ENCODE measurements at regions not wholly inside any gene's neighbourhood (a gene's known extent, or its start where the extent isn't known, plus 50 kb on each side); places are given as distances from the start of the nearest gene placed in this dataset.
A peak's percentile ranks its signal among the peaks of the same experiment; 100 is the strongest.

- TF ChIP-seq CTCF (IDR thresholded peaks at IDR 0.05) (no peak), ZFX (IDR thresholded peaks at IDR 0.05; ENCODE audit: borderline replicate concordance) (no peak)
- H3K27ac ChIP-seq, result 0 out of 2 replicates have a peak overlapping the region, but pooled peaks have one; percentile 30
Measured at GRCh38 chr11:126113963-126114362, 51.3 kb upstream of the CDON start.

DNA sequence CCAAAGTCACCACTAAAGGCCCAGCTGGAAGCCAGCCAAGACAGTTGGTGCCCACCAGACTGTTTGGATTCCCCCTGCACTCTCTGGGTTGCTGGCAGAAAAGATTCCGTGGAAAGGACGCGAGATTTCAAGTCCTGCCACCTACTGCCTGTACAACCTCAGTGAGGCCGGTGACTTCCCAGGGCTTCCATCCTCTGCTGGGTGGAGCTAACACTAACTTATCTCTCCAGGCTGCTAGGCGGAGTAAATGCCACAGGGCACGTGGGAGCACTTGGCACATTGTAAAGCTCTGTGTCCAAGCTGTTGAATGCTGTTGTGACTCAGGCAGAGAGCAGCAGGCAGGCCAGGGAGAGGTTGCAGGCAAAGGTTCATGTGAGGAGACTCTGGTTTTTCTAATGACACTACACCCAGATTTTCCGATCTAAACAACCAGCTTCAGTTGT is 50.9 kb upstream of the CDON start:
- 0 out of 2 replicates have a peak overlapping the region, but pooled peaks have one; percentile 30 for H3K27ac ChIP-seq
- peak; percentile 24; the same call in 1 of the 2 replicates for TF ChIP-seq CTCF (IDR thresholded peaks at IDR 0.05)
- TF ChIP-seq ZFX (IDR thresholded peaks at IDR 0.05; ENCODE audit: borderline replicate concordance), result no peak

DNA sequence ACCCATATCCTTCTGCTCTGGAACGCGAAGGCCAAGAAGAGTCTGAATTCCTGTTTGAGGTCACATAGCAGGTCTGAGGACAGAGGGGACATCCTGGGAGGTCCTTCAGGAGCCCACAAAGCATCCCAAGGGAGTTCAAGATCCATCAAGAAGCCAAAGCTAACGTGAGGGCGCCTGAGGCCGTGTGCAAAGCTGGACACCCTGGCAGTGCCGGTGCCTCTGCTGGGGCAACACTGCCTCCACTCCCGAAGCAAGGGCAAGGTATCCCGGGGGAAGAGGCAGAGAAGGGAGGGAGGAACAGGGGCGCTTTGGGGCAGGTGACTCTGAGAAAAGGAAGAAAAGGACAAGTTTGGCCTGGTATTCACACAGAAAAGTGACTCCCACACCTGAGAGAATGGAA is 50.3 kb upstream of the CDON start:
- H3K27ac ChIP-seq, result no peak overlapping the region
- TF ChIP-seq CTCF (IDR thresholded peaks at IDR 0.05), result no peak
- TF ChIP-seq ZFX (IDR thresholded peaks at IDR 0.05; ENCODE audit: borderline replicate concordance), result no peak

DNA sequence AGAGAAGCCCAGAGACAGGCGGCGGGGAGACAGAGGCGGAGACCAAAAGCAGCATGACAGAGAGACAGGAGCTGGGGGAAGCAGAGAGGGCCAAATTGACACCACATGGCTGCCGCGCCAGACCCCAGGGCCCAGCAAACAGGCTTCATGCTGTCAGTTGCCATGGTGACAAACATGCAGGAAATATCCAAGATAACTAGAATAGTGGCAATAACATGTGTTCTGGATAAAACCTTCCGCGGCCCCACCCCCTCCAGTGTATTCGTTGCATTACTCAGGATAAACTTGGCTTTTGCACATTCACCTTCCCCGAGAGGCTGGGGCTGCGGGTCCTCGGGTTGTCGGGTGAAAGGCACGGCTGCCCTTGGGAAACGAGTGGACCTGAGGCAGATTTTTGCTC is 49.9 kb upstream of the CDON start:
- H3K27ac ChIP-seq, result no peak overlapping the region
- TF ChIP-seq ZFX (IDR thresholded peaks at IDR 0.05; ENCODE audit: borderline replicate concordance) (no peak), CTCF (IDR thresholded peaks at IDR 0.05) (no peak)
